ENCODE measurements at regions not wholly inside any gene's neighbourhood (a gene's known extent, or its start where the extent isn't known, plus 50 kb on each side); places are given as distances from the start of the nearest gene placed in this dataset.

GRCh38 chr9:18245911-18246310, 228.0 kb upstream of the ADAMTSL1 start:
- Histone ChIP-seq H3K9me3 (replicated peaks; ENCODE audit: insufficient read depth, low read length) (no peaks in the 10 kb centered on the region), H3K9ac (ENCODE audit: low read length) (no peak overlapping the region), H3K27ac (ENCODE audit: low read length) (no peak overlapping the region), H3K4me3 (ENCODE audit: low read length) (no peak overlapping the region), H3F3A (ENCODE audit: insufficient read depth, low read length) (no peaks in the 10 kb centered on the region), H3K9me2 (replicated peaks; ENCODE audit: insufficient read depth, low read length) (no peaks in the 10 kb centered on the region), H3K79me2 (ENCODE audit: low read length) (no peaks in the 10 kb centered on the region), H3K4me1 (ENCODE audit: low read length) (no peaks in the 10 kb centered on the region), H3K27me3 (replicated peaks; ENCODE audit: insufficient read depth, low read length) (no peaks in the 10 kb centered on the region), H3K36me3 (replicated peaks; ENCODE audit: insufficient read depth, low read length) (no peaks in the 10 kb centered on the region), H4K20me1 (ENCODE audit: insufficient read depth, low read length) (no peaks in the 10 kb centered on the region), H2AFZ (ENCODE audit: low read length) (no peak overlapping the region), H3K4me2 (ENCODE audit: low read depth, low read length) (no peak overlapping the region)
- no peak for DNase-seq
- TF ChIP-seq EZH2 (optimal IDR thresholded peaks at IDR 0.05; ENCODE audit: low read depth, low read length) (no peak), EZH2phosphoT487 (IDR thresholded peaks at IDR 0.05; ENCODE audit: low read length) (no peak), CTCF (IDR thresholded peaks at IDR 0.05; ENCODE audit: low read length) (no peak)

GRCh38 chr9:18250053-18250452, 223.9 kb upstream of the ADAMTSL1 start:
- H3K9me3 ChIP-seq (replicated peaks; ENCODE audit: insufficient read depth, low read length): no peaks in the 10 kb centered on the region
- no peak for DNase-seq
- H3K27ac ChIP-seq (ENCODE audit: low read length): no peak overlapping the region
- no peak for TF ChIP-seq EZH2phosphoT487 (IDR thresholded peaks at IDR 0.05; ENCODE audit: low read length)
- no peak for TF ChIP-seq EZH2 (optimal IDR thresholded peaks at IDR 0.05; ENCODE audit: low read depth, low read length)
- TF ChIP-seq CTCF (IDR thresholded peaks at IDR 0.05; ENCODE audit: low read length): no peak
- no peak overlapping the region for H3K4me3 ChIP-seq (ENCODE audit: low read length)
- H3K79me2 ChIP-seq (ENCODE audit: low read length): no peaks in the 10 kb centered on the region
- no peaks in the 10 kb centered on the region for H3K36me3 ChIP-seq (replicated peaks; ENCODE audit: insufficient read depth, low read length)
- no peaks in the 10 kb centered on the region for H4K20me1 ChIP-seq (ENCODE audit: insufficient read depth, low read length)
- H3F3A ChIP-seq (ENCODE audit: insufficient read depth, low read length): no peaks in the 10 kb centered on the region
- no peak overlapping the region for H3K9ac ChIP-seq (ENCODE audit: low read length)
- H3K4me2 ChIP-seq (ENCODE audit: low read depth, low read length): no peak overlapping the region
- no peaks in the 10 kb centered on the region for H3K4me1 ChIP-seq (ENCODE audit: low read length)
- H3K27me3 ChIP-seq (replicated peaks; ENCODE audit: insufficient read depth, low read length): no peaks in the 10 kb centered on the region
- no peak overlapping the region for H2AFZ ChIP-seq (ENCODE audit: low read length)
- H3K9me2 ChIP-seq (replicated peaks; ENCODE audit: insufficient read depth, low read length): no peaks in the 10 kb centered on the region

GRCh38 chr9:18253950-18254349, 220.0 kb upstream of the ADAMTSL1 start:
- Histone ChIP-seq H3F3A (ENCODE audit: insufficient read depth, low read length) (no peaks in the 10 kb centered on the region), H3K79me2 (ENCODE audit: low read length) (no peaks in the 10 kb centered on the region), H3K36me3 (replicated peaks; ENCODE audit: insufficient read depth, low read length) (no peaks in the 10 kb centered on the region), H3K4me2 (ENCODE audit: low read depth, low read length) (no peak overlapping the region), H3K9me2 (replicated peaks; ENCODE audit: insufficient read depth, low read length) (no peaks in the 10 kb centered on the region), H3K27me3 (replicated peaks; ENCODE audit: insufficient read depth, low read length) (no peaks in the 10 kb centered on the region), H3K9me3 (replicated peaks; ENCODE audit: insufficient read depth, low read length) (no peaks in the 10 kb centered on the region), H4K20me1 (ENCODE audit: insufficient read depth, low read length) (no peaks in the 10 kb centered on the region), H3K4me3 (ENCODE audit: low read length) (no peak overlapping the region), H3K27ac (ENCODE audit: low read length) (no peak overlapping the region), H3K9ac (ENCODE audit: low read length) (no peak overlapping the region), H2AFZ (ENCODE audit: low read length) (no peak overlapping the region), H3K4me1 (ENCODE audit: low read length) (no peaks in the 10 kb centered on the region)
- TF ChIP-seq EZH2phosphoT487 (IDR thresholded peaks at IDR 0.05; ENCODE audit: low read length): no peak
- no peak for TF ChIP-seq CTCF (IDR thresholded peaks at IDR 0.05; ENCODE audit: low read length)
- no peak for TF ChIP-seq EZH2 (optimal IDR thresholded peaks at IDR 0.05; ENCODE audit: low read depth, low read length)
- no peak for DNase-seq

Measured in MM.1S (cell line).